ENCODE measurements at regions not wholly inside any gene's neighbourhood (a gene's known extent, or its start where the extent isn't known, plus 50 kb on each side); places are given as distances from the start of the nearest gene placed in this dataset.
"Not testable (repeated sequence)": the region's sequence is repeated elsewhere in the genome, so short reads cannot be mapped to it uniquely, and the experiment has no call there.

GRCh38 chr3:153818338-153818737 is 302.9 kb upstream of the ARHGEF26 start:
- no peak for DNase-seq (ENCODE audit: low spot score)
- no peak for FAIRE-seq

GRCh38 chr3:153820035-153820434 is 301.2 kb upstream of the ARHGEF26 start:
- FAIRE-seq, result no peak
- no peak for DNase-seq (ENCODE audit: low spot score)

- FAIRE-seq; DNase-seq (ENCODE audit: low spot score): not testable (repeated sequence)
These were observed 292.8 kb upstream of the ARHGEF26 start for GRCh38 chr3:153828346-153828745.

- FAIRE-seq (no peak), DNase-seq (ENCODE audit: low spot score) (no peak)
These were observed 291.5 kb upstream of the ARHGEF26 start for GRCh38 chr3:153829606-153830170.

GRCh38 chr3:153830552-153830951 is 290.6 kb upstream of the ARHGEF26 start:
- FAIRE-seq (no peak), DNase-seq (ENCODE audit: low spot score) (no peak)

GRCh38 chr3:153835540-153835939 is 285.6 kb upstream of the ARHGEF26 start:
- DNase-seq (ENCODE audit: low spot score) (no peak), FAIRE-seq (no peak)

GRCh38 chr3:153840487-153840886 is 280.7 kb upstream of the ARHGEF26 start:
- DNase-seq (ENCODE audit: low spot score) (no peak), FAIRE-seq (no peak)

GRCh38 chr3:153843994-153844393 is 277.2 kb upstream of the ARHGEF26 start:
- DNase-seq (ENCODE audit: low spot score) (no peak), FAIRE-seq (no peak)

GRCh38 chr3:153845311-153845710 is 275.9 kb upstream of the ARHGEF26 start:
- DNase-seq (ENCODE audit: low spot score) (no peak), FAIRE-seq (no peak)

GRCh38 chr3:153848702-153849101 is 272.5 kb upstream of the ARHGEF26 start:
- FAIRE-seq, result no peak
- no peak for DNase-seq (ENCODE audit: low spot score)

GRCh38 chr3:153852355-153852754 is 268.8 kb upstream of the ARHGEF26 start:
- FAIRE-seq (no peak), DNase-seq (ENCODE audit: low spot score) (no peak)

- no peak for DNase-seq (ENCODE audit: low spot score)
- FAIRE-seq, result no peak
These were observed 268.0 kb upstream of the ARHGEF26 start for GRCh38 chr3:153853163-153853562.

- FAIRE-seq (no peak), DNase-seq (ENCODE audit: low spot score) (no peak)
These were observed 265.4 kb upstream of the ARHGEF26 start for GRCh38 chr3:153855772-153856171.

- no peak for FAIRE-seq
These were observed 264.3 kb upstream of the ARHGEF26 start for GRCh38 chr3:153856932-153857331.

GRCh38 chr3:153864793-153865192 is 256.4 kb upstream of the ARHGEF26 start:
- DNase-seq (ENCODE audit: low spot score) (no peak), FAIRE-seq (no peak)

More at GRCh38 chr3:153856932-153857331, 264.3 kb upstream of the ARHGEF26 start:
- DNase-seq (ENCODE audit: low spot score), result peak; percentile 30

- DNase-seq (ENCODE audit: low spot score) (no peak), FAIRE-seq (no peak)
These were observed 254.3 kb upstream of the ARHGEF26 start for GRCh38 chr3:153866901-153867300.

GRCh38 chr3:153874348-153874747 is 246.8 kb upstream of the ARHGEF26 start:
- not testable (repeated sequence) for DNase-seq (ENCODE audit: low spot score); FAIRE-seq

- FAIRE-seq (no peak), DNase-seq (ENCODE audit: low spot score) (no peak)
These were observed 240.7 kb upstream of the ARHGEF26 start for GRCh38 chr3:153880493-153880892.

- DNase-seq (ENCODE audit: low spot score), result no peak
- FAIRE-seq, result no peak
These were observed 240.0 kb upstream of the ARHGEF26 start for GRCh38 chr3:153881201-153881600.

GRCh38 chr3:153885359-153885758 is 235.8 kb upstream of the ARHGEF26 start:
- FAIRE-seq, result no peak
- no peak for DNase-seq (ENCODE audit: low spot score)

- no peak for DNase-seq (ENCODE audit: low spot score)
- FAIRE-seq, result no peak
These were observed 231.3 kb upstream of the ARHGEF26 start for GRCh38 chr3:153889905-153890334.

- no peak for DNase-seq (ENCODE audit: low spot score)
- FAIRE-seq, result no peak
These were observed 229.1 kb upstream of the ARHGEF26 start for GRCh38 chr3:153892126-153892525.

GRCh38 chr3:153894857-153895256 is 226.3 kb upstream of the ARHGEF26 start:
- FAIRE-seq (no peak), DNase-seq (ENCODE audit: low spot score) (no peak)

GRCh38 chr3:153896197-153896596 is 225.0 kb upstream of the ARHGEF26 start:
- FAIRE-seq (no peak), DNase-seq (ENCODE audit: low spot score) (no peak)

All from urothelium cell line (cell line).